ENCODE measurements at regions not wholly inside any gene's neighbourhood (a gene's known extent, or its start where the extent isn't known, plus 50 kb on each side); places are given as distances from the start of the nearest gene placed in this dataset.

DNA sequence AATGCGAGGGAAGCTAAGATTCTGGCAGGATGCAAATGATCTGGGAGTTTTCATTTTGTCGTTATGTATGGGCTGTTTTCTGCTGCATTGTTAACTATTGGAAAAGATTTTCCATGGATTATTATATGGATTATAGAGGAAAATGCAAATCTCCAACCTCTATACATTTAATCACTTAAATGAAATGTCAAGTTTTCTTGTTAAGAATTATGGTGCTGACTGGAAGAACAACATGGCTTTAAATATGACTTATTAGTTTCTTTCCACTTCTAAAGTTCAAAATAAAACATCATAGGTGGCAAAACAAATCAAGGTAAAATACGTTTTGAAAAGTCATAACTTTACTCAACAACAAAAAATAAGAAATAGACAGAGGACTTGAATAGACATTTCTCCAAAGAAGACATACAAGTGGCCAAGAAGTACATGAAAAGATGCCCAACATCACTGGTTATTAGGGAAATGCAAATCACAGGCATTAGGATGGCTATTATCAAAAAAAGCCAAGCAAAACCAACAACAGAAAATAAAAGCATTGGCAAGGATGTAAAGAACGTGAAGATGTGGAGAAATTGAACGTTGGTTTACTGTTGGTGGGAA, 56.2 kb upstream of the CLDN5 start (continued):
- TF ChIP-seq, protein P1, sequence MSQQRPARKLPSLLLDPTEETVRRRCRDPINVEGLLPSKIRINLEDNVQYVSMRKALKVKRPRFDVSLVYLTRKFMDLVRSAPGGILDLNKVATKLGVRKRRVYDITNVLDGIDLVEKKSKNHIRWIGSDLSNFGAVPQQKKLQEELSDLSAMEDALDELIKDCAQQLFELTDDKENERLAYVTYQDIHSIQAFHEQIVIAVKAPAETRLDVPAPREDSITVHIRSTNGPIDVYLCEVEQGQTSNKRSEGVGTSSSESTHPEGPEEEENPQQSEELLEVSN (IDR thresholded peaks at IDR 0.05; ENCODE audit: borderline replicate concordance in 1 of 2, extremely low read depth in 1 of 2, insufficient read depth in 1 of 2, insufficient read length in 1 of 2, low read depth in 1 of 2, low read length in 1 of 2, poor library complexity in 1 of 2, severe bottlenecking in 1 of 2), result no peak
- 0 out of 2 replicates have a peak, but pooled peaks have one; percentile 71 for TF ChIP-seq E4F1 (CRISPR knock-in tag; IDR thresholded peaks at IDR 0.05; ENCODE audit: borderline replicate concordance)
- TF ChIP-seq GABPB1 (CRISPR knock-in tag; IDR thresholded peaks at IDR 0.05), result no peak
- no peak for TF ChIP-seq ZNF639 (CRISPR knock-in tag; conservative IDR thresholded peaks at IDR 0.05 in 1 of 2, IDR thresholded peaks at IDR 0.05 in 1 of 2)
- TF ChIP-seq ZNF431 (CRISPR knock-in tag; IDR thresholded peaks at IDR 0.05), result no peak
- TF ChIP-seq RBM25 (IDR thresholded peaks at IDR 0.05; ENCODE audit: low read depth, low read length, severe bottlenecking), result no peak
- TF ChIP-seq ZEB2 (IDR thresholded peaks at IDR 0.05), result no peak
- TF ChIP-seq NFE2L1 (tag; IDR thresholded peaks at IDR 0.05; ENCODE audit: borderline replicate concordance, low read depth), result no peak
- TF ChIP-seq, protein P2, sequence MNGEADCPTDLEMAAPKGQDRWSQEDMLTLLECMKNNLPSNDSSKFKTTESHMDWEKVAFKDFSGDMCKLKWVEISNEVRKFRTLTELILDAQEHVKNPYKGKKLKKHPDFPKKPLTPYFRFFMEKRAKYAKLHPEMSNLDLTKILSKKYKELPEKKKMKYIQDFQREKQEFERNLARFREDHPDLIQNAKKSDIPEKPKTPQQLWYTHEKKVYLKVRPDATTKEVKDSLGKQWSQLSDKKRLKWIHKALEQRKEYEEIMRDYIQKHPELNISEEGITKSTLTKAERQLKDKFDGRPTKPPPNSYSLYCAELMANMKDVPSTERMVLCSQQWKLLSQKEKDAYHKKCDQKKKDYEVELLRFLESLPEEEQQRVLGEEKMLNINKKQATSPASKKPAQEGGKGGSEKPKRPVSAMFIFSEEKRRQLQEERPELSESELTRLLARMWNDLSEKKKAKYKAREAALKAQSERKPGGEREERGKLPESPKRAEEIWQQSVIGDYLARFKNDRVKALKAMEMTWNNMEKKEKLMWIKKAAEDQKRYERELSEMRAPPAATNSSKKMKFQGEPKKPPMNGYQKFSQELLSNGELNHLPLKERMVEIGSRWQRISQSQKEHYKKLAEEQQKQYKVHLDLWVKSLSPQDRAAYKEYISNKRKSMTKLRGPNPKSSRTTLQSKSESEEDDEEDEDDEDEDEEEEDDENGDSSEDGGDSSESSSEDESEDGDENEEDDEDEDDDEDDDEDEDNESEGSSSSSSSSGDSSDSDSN (IDR thresholded peaks at IDR 0.05; ENCODE audit: borderline replicate concordance in 1 of 2, low read depth in 2 of 2, low read length in 2 of 2), result no peak
- no peak for TF ChIP-seq ZNF143 (CRISPR knock-in tag; IDR thresholded peaks at IDR 0.05)
- no peak for TF ChIP-seq GTF2F1 (IDR thresholded peaks at IDR 0.05; ENCODE audit: low read depth, low read length)
- TF ChIP-seq ZNF444 (CRISPR knock-in tag; IDR thresholded peaks at IDR 0.05), result no peak
- TF ChIP-seq BCOR (IDR thresholded peaks at IDR 0.05), result no peak
- no peak for TF ChIP-seq ETS1 (conservative IDR thresholded peaks at IDR 0.05; ENCODE audit: control insufficient read depth, low read depth, low read length)
- no peak for TF ChIP-seq ZNF212 (CRISPR knock-in tag; IDR thresholded peaks at IDR 0.05)
- TF ChIP-seq EGR1 (conservative IDR thresholded peaks at IDR 0.05), result no peak
